ENCODE measurements at regions not wholly inside any gene's neighbourhood (a gene's known extent, or its start where the extent isn't known, plus 50 kb on each side); places are given as distances from the start of the nearest gene placed in this dataset.

DNA sequence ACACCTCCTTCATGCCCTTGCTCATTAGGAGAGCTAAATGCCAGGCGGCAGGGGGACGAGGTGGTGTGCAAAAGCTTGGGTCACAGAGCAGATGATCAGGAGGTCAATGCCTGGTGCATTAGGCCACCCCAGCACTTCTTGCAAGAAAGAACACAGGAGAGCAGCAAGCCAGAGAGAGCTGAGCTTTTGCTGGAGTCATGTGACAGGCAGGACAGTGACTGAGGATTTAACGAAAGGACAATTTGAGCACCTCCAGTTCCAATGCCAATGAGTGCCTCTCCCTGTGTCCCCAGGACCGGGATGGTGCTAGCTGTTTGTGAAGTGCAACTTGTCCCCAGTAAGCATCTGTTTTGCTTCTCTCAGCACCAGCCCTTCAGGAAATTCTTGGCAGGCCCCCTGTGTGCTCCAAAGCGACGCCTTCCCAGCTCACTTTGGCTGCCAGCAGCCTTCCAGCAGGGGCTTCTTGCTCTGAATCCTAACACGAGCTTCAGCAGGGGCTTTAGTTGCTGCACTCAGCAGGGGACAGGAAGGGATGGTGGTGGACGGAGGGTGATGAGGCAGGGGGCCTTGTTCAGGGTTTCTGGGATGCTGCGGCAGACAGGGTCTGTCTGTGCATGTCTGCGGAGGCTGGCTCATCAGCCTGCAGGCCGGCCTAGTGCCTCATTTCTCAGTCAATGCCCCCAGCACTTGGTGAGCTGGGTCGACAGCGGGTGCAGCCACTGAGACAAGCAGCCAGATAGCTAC, 368.1 kb downstream of the RPS24 start:
- no peak for DNase-seq

DNA sequence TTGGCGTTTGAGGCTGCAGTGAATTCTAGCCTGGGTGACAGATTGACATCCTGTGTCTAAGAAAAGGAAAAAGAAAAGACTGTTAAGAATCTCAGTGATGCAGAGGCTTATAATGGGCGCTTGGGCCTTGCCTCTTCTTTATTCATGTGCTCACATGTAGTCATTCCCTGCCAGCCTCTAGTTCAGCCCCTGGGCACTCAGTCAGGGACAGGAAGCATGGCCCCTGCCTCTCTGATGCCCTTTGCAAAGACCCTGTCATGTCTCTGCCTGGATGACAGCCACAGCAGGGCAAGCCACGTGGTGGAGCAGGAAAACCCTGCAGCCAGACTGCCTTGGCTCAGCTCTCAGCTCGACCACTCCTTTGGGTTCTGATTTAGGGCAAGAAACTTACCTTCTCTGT, 368.9 kb downstream of the RPS24 start:
- DNase-seq = no peak

DNA sequence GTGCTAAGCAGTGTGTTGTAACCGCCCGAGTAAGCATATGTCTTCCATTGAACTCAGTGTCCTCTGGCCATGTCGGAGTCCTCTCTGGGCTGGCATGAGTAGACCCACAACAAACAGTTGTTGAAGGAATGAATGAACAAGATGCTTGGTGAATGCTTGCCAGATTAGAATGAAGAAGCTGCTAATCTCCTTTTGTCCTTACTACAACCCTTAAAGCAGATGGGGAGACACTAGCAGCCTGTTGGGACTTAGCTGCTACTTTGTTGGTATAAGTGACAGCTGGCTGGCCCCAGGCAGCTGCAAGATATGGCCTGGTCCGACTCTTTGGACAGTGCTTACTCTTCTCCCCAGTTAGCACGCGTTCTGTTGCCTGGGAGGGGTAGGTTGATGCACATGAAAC, 370.1 kb downstream of the RPS24 start:
- DNase-seq = no peak

DNA sequence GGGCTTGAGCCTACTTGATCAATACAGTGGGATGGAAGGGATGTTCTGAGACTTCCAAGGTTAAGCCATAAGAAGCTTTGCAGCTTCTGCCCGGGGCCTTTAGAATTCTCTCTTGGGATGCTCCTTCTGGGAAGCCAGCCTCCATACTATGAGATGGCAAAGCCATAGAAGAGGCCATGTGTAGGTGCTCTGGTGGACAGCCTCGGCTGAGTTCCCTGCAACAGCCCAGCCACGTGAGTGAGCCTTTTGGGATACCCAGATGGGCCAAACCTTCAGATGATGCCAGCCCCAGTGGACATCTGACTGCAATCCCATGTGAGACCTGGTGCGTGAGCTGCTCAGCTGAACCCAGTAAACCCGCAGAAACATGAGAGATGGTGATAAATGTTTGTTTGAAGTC, 370.6 kb downstream of the RPS24 start:
- no peak for DNase-seq

- DNase-seq = no peak
Measured at GRCh38 chr10:78405231-78405630, 371.6 kb downstream of the RPS24 start.

DNA sequence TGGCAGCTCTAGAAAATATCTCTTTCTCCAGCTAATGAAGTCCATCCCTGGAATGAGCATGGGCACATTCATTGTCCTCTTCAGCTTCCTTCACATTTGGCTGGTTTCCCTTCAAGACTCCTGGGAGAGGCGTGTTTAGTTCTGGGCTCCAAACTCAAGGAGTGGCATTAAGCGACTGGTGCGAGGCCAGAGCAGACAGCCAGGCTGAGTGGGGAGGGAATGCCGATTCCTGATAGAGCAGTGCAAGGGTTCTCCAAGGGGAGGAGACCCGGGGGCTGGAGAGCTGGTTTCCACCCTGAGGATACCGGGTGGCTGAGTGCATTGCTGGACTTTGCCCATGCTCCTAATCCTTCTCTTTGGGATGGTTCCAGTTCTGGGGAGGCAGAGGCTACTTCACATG, 372.1 kb downstream of the RPS24 start:
- no peak for DNase-seq

GRCh38 chr10:78406648-78407008, 373.0 kb downstream of the RPS24 start:
- no peak for DNase-seq

DNA sequence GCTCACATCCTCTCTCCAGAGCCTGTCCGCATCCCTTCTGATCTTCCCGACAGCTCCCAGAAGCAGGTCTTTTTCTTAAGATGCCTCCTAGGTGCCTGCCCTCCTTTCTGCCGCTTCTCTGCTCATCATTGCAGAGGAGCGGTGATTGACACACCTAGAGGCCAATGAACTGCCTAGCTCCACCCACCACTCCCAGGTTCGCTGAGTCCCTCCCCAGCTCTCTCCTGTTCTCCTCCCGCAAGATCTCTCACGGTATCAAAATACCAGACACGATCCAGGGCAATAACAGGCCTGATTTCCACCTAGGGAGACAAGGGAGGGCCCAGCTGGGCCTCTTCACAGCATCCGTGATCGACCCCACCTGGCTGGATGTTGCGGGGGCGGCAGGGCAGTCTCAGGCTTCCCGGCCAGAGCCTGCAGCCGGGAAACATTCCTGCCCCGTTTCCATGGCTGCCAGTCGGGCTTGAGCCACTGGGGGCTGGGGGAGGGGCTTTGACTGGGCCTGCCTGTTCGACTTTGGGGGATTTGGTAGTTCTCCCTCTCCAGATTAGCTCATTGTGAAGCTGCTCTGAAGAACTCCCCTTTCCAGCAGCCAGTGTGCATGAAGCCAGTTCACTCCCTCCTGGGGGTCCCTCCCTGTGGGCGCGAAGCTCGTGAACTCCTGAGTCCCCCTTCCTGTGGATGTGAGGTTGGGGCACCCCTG, 373.5 kb downstream of the RPS24 start:
- DNase-seq = peak; percentile 64

DNA sequence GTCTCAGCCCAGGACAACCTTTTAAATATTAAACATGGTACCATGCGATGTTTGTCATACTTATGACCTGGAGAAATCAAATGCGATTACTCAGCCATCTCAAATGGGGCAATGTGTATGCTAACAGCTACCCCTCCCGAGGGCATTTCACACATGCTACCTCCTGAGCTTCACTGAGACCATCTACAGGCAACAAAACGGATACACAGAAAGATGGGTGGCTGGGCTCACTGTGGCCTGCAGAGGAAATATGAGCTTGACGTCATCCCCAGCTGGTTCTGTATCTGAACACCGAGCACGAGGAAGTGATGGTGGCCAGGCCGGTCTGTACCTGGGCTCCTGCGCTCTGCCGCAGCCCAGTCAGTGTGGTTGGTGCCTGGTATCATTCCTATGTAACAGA, 374.3 kb downstream of the RPS24 start:
- no peak for DNase-seq

DNA sequence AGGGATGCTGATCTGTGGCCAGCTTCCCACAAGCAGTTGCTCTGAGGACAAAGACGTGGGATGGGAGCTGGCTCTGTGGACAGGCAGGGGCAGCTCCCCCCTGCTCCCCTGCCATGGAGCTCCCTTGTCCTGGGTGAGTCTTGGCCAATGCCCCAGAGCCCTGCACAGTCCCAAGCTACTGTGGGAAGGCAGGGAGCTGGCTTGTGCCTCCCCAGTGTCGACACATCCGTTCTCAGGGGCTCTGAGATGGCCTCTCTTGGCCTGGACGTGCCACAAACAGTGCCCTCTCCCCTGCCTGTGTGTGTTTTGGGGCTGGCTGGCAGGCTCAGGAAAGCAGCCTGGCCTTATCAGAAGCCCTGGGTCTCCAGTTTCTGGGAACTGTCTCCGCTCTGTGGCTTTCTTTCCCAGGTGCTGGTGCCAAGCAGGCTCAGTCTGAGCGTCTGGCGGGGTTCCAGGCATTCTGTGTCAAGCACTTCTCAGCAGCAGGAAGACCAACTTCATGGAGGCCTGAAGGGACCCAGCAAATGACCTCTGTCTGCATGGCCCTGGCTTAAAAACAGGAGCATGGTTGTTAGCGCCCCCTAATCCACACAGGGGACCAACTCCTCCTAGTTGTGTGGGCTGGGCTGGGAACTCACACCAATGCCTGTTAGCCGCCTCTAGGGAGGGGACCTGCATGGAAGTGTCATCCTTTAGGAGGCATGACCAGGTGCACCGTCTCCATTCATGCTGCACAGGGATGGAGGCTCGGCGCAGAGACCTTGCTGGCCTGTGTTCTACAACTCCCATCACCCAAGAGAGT, 375.2 kb downstream of the RPS24 start:
- no peak for DNase-seq

DNA sequence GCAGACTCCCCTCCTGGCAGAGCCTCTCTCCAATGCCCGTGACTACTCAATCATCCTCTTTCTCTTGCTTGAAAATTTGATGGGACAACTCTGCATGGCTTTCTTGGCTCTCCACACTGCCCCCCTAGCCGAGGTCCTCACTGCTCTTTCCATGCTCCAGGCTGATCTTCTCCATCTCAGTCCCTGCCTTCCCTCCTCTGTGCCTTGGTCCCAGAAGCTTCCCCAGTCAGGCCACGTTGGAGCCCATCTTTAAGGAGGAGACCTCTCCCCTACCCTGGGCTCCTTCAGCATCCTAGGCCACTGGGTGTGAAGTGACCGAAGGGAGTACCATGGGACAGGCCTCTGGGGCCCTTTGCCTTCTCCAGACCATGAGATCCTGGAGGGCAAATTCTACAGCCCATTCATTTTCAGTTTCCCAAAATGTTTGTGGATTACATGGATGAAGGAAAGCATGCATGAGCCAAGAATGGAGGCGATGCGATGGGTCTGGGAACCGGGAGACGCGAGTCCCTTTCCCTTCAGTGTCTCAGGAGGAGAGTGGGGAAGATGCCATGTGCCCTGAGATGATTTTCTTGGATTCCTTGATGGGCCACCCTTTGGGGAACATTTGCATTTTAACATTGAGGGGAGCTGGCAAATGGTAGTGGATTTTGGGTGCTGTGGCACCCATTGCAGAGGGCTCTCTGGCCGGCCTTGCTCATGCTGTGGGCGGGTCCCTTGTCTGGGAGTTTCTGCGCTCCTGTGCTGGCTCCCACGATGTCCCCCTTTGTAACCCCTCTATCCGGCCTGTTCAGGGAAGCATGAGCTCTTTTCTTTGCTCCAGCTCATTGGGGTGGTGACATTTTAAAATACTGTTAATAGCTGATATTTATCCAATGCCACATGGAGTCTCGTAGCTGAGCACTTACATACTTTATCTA, 376.6 kb downstream of the RPS24 start:
- no peak for DNase-seq

DNA sequence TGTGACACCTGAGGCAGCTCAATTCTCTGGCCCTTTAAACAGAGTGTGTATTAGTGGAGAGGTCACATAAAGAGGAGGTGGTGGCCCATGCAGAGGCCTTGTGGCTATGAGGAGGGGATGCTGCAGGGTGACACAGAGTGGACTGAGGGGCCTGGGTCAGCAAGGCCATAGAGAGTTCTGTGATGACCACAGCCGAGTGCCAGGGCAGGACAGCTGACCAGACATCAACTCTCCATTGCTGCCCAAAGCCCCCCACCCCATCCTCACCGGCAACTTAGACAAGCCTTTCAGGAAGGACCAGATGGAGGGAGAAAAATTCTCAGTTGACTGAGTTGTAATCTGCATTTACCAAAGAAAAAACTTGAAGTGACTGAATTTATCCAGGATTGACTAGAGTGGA, 378.1 kb downstream of the RPS24 start:
- DNase-seq = no peak

DNA sequence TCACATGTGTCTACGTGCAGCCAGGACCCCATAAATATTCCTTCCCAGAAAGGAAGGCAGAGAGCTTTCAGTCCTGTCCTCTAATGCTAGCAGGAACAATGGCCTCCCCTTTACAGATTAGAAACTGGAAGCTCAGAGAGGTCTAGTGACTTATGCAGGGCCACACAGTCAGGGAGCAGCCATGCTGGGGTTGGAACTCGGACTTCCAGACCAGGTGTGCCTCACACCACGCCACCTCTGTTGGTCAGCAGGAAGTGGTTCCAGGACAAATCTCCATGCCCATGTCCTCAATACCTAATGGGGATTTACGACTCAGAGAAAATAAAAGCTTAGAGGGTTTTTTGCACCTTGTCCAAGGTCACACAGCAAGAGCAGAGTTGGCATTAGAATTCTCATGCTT, 378.9 kb downstream of the RPS24 start:
- DNase-seq = no peak

- DNase-seq = no peak
Measured at GRCh38 chr10:78413076-78414055, 379.7 kb downstream of the RPS24 start.

GRCh38 chr10:78414380-78414779, 380.7 kb downstream of the RPS24 start:
- DNase-seq = no peak

DNA sequence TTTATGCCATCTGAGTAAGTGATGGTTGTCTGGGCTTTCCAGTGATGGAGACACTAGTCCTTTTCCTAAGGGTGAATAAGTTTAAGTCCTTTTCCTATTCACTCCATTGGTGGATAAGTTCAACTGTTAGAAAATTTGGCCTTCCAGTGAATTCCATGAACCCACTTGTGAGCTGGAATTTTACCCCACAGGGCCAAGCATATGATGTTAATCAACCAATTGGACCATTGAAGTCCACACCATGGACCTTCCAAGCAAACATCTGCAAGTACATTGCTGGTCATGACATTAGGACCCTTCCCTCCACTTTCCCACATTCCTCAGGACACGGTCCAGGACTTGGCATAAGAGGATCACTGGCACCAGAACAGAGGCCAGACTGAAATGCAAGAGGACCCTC, 381.4 kb downstream of the RPS24 start:
- no peak for DNase-seq

- DNase-seq = no peak
Measured at GRCh38 chr10:78416031-78417011, 382.7 kb downstream of the RPS24 start.

- DNase-seq = no peak
Measured at GRCh38 chr10:78417425-78418370, 384.0 kb downstream of the RPS24 start.
